ENCODE measurements at regions not wholly inside any gene's neighbourhood (a gene's known extent, or its start where the extent isn't known, plus 50 kb on each side); places are given as distances from the start of the nearest gene placed in this dataset.

DNA sequence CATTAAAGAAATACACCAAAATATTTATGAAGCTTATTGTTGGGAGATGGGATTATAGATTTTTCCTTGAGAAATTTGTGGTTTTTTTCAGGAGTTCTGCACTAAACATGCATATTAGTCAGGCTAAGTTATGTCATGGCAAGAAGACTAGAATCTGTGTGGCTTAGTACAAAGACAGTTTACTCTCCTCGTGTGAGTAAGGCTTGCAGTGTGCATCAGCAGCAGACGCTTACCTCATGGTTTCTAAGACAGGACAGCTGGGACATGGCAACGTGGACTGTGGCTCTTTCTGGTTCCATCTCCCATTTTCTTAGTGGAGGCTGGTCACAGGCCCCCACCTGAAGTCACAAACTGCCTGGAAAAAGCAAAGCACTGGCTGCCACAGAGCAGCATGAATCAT lies 429.6 kb upstream of the VSTM2A start:
- H3K4me2 ChIP-seq (ENCODE audit: insufficient read depth, low read length): no peak overlapping the region
- no peaks in the 10 kb centered on the region for H3K27me3 ChIP-seq (ENCODE audit: control insufficient read depth in 2 of 2, insufficient read depth in 2 of 2, low read length in 2 of 2)
- no peaks in the 10 kb centered on the region for H4K20me1 ChIP-seq (replicated peaks; ENCODE audit: control insufficient read depth, insufficient read depth, low read length)
- DNase-seq (ENCODE audit: extremely low read depth in 1 of 4, low spot score in 3 of 4) (no peak), FAIRE-seq (no peak), ATAC-seq (no peak)
- WGBS (ENCODE audit: insufficient coverage, low coverage, missing lambda C conversion rate): 0% methylated on average over 3 of the region's 3 CpGs
- no peaks in the 10 kb centered on the region for H3K9me3 ChIP-seq (replicated peaks; ENCODE audit: control insufficient read depth, insufficient read depth, low read depth, low read length)
- H3K9ac ChIP-seq (ENCODE audit: insufficient read depth in 1 of 2, low read depth in 2 of 2, low read length in 2 of 2): no peak overlapping the region
- TF ChIP-seq STAG1 (CRISPR knock-in tag; IDR thresholded peaks at IDR 0.05; ENCODE audit: borderline replicate concordance) (no peak), FOSL1 (tag; conservative IDR thresholded peaks at IDR 0.05) (no peak), ATF1 (CRISPR knock-in tag; IDR thresholded peaks at IDR 0.05) (no peak), ATF1 (tag; IDR thresholded peaks at IDR 0.05) (no peak), TCF7 (IDR thresholded peaks at IDR 0.05; ENCODE audit: borderline replicate concordance) (no peak), PHTF2 (CRISPR knock-in tag; IDR thresholded peaks at IDR 0.05) (no peak), NR3C1 (CRISPR knock-in tag; IDR thresholded peaks at IDR 0.05) (no peak), KDM5B (IDR thresholded peaks at IDR 0.05; ENCODE audit: insufficient replicate concordance, low read depth, low read length) (no peak), TRIM28 (IDR thresholded peaks at IDR 0.05) (no peak), ZNF143 (CRISPR knock-in tag; IDR thresholded peaks at IDR 0.05) (no peak), MEIS2 (IDR thresholded peaks at IDR 0.05; ENCODE audit: partially characterized antibody) (no peak), RBM15 (IDR thresholded peaks at IDR 0.05; ENCODE audit: insufficient read depth, low read length) (no peak), SMAD2 (IDR thresholded peaks at IDR 0.05; ENCODE audit: low read depth, low read length) (no peak), XRCC5 (IDR thresholded peaks at IDR 0.05; ENCODE audit: low read depth, low read length) (no peak), ZBTB8A (IDR thresholded peaks at IDR 0.05; ENCODE audit: partially characterized antibody) (no peak)
- TF ChIP-seq, protein P1, sequence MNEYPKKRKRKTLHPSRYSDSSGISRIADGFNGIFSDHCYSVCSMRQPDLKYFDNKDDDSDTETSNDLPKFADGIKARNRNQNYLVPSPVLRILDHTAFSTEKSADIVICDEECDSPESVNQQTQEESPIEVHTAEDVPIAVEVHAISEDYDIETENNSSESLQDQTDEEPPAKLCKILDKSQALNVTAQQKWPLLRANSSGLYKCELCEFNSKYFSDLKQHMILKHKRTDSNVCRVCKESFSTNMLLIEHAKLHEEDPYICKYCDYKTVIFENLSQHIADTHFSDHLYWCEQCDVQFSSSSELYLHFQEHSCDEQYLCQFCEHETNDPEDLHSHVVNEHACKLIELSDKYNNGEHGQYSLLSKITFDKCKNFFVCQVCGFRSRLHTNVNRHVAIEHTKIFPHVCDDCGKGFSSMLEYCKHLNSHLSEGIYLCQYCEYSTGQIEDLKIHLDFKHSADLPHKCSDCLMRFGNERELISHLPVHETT (CRISPR knock-in tag; conservative IDR thresholded peaks at IDR 0.05 in 1 of 2, IDR thresholded peaks at IDR 0.05 in 1 of 2): no peak
- in situ Hi-C loops (cut with MboI) (no loop called here), intact Hi-C loops (cut with micrococcal nuclease) (no loop called here)
- no peaks in the 10 kb centered on the region for H3K79me2 ChIP-seq (ENCODE audit: control insufficient read depth, insufficient read depth, low read length)
- CTCF ChIA-PET (ENCODE audit: low intra/inter-chr PET ratio): no interaction called here
- H3K36me3 ChIP-seq (ENCODE audit: control insufficient read depth, insufficient read depth, low read length): no peaks in the 10 kb centered on the region
- POLR2A ChIA-PET: no interaction called here
- no peaks in the 10 kb centered on the region for H3K4me1 ChIP-seq (replicated peaks in 1 of 2; ENCODE audit: control insufficient read depth in 2 of 2, insufficient read depth in 2 of 2, low read length in 2 of 2)
- no peaks in the 10 kb centered on the region for H3K9me1 ChIP-seq (ENCODE audit: control insufficient read depth, insufficient read depth, low read length)
- no peak overlapping the region for H3K4me3 ChIP-seq
- no peak overlapping the region for H3K27ac ChIP-seq (ENCODE audit: extremely low read depth, low read depth, low read length)
- no TSS peak for BruUV-seq (replicated peaks)
- no peak overlapping the region for H2AFZ ChIP-seq (ENCODE audit: low read depth, low read length)
